GM23338 (cell line): ENCODE measurements at regions not wholly inside any gene's neighbourhood (a gene's known extent, or its start where the extent isn't known, plus 50 kb on each side); places are given as distances from the start of the nearest gene placed in this dataset.

Experiments used
- ATAC-seq: fragments of 200-7000 bp; cut with Tn5 transposase; 3 replicates; pipeline ENCODE4 v1.9.1; 2020
- DNase-seq: peaks from one replicate; pipeline ENCODE4 v3.0.0-alpha.2; 2015; ENCODE audit warnings: low spot score
- H2AFZ ChIP-seq: fragments of 200-600 bp; sonication (generic); 2 replicates; pipeline ENCODE4 v1.8.0; 2016; ENCODE audit warnings: antibody characterized with exemption, mild to moderate bottlenecking, moderate library complexity
- H3F3A ChIP-seq: fragments of 200-600 bp; sonication (generic); replicated peaks from 2 replicates; pipeline ENCODE4 v1.8.0; 2017; ENCODE audit warnings: antibody characterized with exemption, mixed run types, low read depth
- H3K27ac ChIP-seq: fragments of 200-600 bp; sonication (generic); 2 replicates; pipeline ENCODE4 v1.6.1; 2016; ENCODE audit warnings: low read depth
- H3K27me3 ChIP-seq: fragments of 200-600 bp; sonication (generic); 2 replicates; pipeline ENCODE4 v1.8.0; 2016; ENCODE audit warnings: mild to moderate bottlenecking, mixed run types, moderate library complexity; ENCODE audit not compliant: insufficient read depth
- H3K36me3 ChIP-seq: fragments of 200-600 bp; sonication (generic); 2 replicates; pipeline ENCODE4 v1.8.0; 2016; ENCODE audit warnings: mild to moderate bottlenecking; ENCODE audit not compliant: insufficient read depth
- H3K4me1 ChIP-seq: fragments of 200-600 bp; sonication (generic); 2 replicates; pipeline ENCODE4 v1.8.0; 2016; ENCODE audit warnings: mild to moderate bottlenecking, moderate library complexity; ENCODE audit not compliant: insufficient read depth
- H3K4me2 ChIP-seq: fragments of 200-600 bp; sonication (generic); 2 replicates; pipeline ENCODE4 v1.7.1; 2017; ENCODE audit warnings: mixed run types
- H3K4me3 ChIP-seq: fragments of 200-600 bp; sonication (generic); 2 replicates; pipeline ENCODE4 v1.6.1; 2016; ENCODE audit warnings: mixed run types
- H3K79me2 ChIP-seq: fragments of 200-600 bp; sonication (generic); replicated peaks from 2 replicates; pipeline ENCODE4 v1.8.0; 2017; ENCODE audit warnings: mild to moderate bottlenecking; ENCODE audit not compliant: insufficient read depth
- H3K9me2 ChIP-seq: fragments of 200-600 bp; sonication (generic); 2 replicates; pipeline ENCODE4 v1.8.0; 2017; ENCODE audit not compliant: insufficient read depth
- H4K20me1 ChIP-seq: fragments of 200-600 bp; sonication (generic); replicated peaks from 2 replicates; pipeline ENCODE4 v1.8.0; 2017; ENCODE audit warnings: mild to moderate bottlenecking; ENCODE audit not compliant: insufficient read depth
- H3K27ac Mint-ChIP-seq: 2 replicates; pipeline ENCODE4 v1.8.0; 2020; ENCODE audit warnings: inconsistent platforms, mild to moderate bottlenecking, moderate library complexity, mixed read lengths
- H3K27me3 Mint-ChIP-seq: 3 replicates; pipeline ENCODE4 v1.8.0; 2022; ENCODE audit warnings: low read depth, mild to moderate bottlenecking, moderate library complexity, mixed read lengths, inconsistent platforms; ENCODE audit not compliant: insufficient read depth, poor library complexity
- H3K36me3 Mint-ChIP-seq: 3 replicates; pipeline ENCODE4 v1.8.0; 2021; ENCODE audit warnings: low read depth, mild to moderate bottlenecking, inconsistent platforms, moderate library complexity, mixed read lengths
- H3K4me1 Mint-ChIP-seq: 3 replicates; pipeline ENCODE4 v1.8.0; 2020; ENCODE audit warnings: mild to moderate bottlenecking, inconsistent platforms, mixed read lengths
- H3K4me3 Mint-ChIP-seq: 3 replicates; pipeline ENCODE4 v1.8.0; 2021; ENCODE audit warnings: moderate library complexity, mild to moderate bottlenecking, inconsistent platforms, mixed read lengths
- H3K9me3 Mint-ChIP-seq: 3 replicates; pipeline ENCODE4 v1.8.0; 2020; ENCODE audit warnings: moderate library complexity, mild to moderate bottlenecking, inconsistent platforms, mixed read lengths
- CREB1 ChIP-seq: fragments of 250-450 bp; sonication (Bioruptor Pico); IDR thresholded peaks from 2 replicates; pipeline ENCODE4 v1.5.0; 2020; ENCODE audit warnings: low read depth, mild to moderate bottlenecking, moderate library complexity
- NANOG ChIP-seq: IDR thresholded peaks from 2 replicates; pipeline ENCODE4 v1.6.1; 2016; ENCODE audit warnings: antibody characterized with exemption, borderline replicate concordance
- ZNF114 ChIP-seq: fragments of 250-450 bp; sonication (Bioruptor Pico); IDR thresholded peaks from 2 replicates; pipeline ENCODE4 v1.5.0; 2020; ENCODE audit warnings: mild to moderate bottlenecking, moderate library complexity
- ZNF331 ChIP-seq: fragments of 250-450 bp; sonication (Bioruptor Pico); IDR thresholded peaks from 2 replicates; pipeline ENCODE4 v1.5.0; 2020; ENCODE audit warnings: low read depth, mild to moderate bottlenecking, moderate library complexity
- ZNF462 ChIP-seq: fragments of 250-450 bp; sonication (Bioruptor Pico); IDR thresholded peaks from 2 replicates; pipeline ENCODE4 v1.5.0; 2020; ENCODE audit warnings: mild to moderate bottlenecking, moderate library complexity
- TF ChIP-seq, protein P1 (sequence below): IDR thresholded peaks from one replicate; pipeline ENCODE4 v1.6.1; 2018; ENCODE audit warnings: antibody characterized with exemption; ENCODE audit not compliant: unreplicated experiment

- TF ChIP-seq ZNF462 (no peak), NANOG (no peak), ZNF114 (CRISPR knock-in tag) (no peak)
Observed at GRCh38 chr13:70816853-70817252, 708.6 kb upstream of the KLHL1 start (continued).

GRCh38 chr13:70814684-70815083, 706.4 kb upstream of the KLHL1 start:
- Histone ChIP-seq H3K79me2 (no peaks in the 10 kb centered on the region), H3K4me1 (peaks cover 3% of the 10 kb centered on the region), H4K20me1 (no peaks in the 10 kb centered on the region), H3K27me3 (no peaks in the 10 kb centered on the region), H3K4me3 (no peak overlapping the region), H3F3A (no peaks in the 10 kb centered on the region), H3K27ac (no peak overlapping the region), H3K9me2 (peaks cover 25% of the 10 kb centered on the region; the same call in 1 of the 2 replicates), H3K4me2 (no peak overlapping the region), H2AFZ (peak overlapping the region; percentile 43), H3K36me3 (no peaks in the 10 kb centered on the region)
- Mint-ChIP-seq H3K9me3 (peaks cover 10% of the 10 kb centered on the region; the same call in 2 of the 3 replicates), H3K27ac (no peak overlapping the region), H3K4me3 (no peak overlapping the region), H3K36me3 (peaks cover 13% of the 10 kb centered on the region), H3K27me3 (no peaks in the 10 kb centered on the region), H3K4me1 (peaks cover 10% of the 10 kb centered on the region)
- DNase-seq, result no peak
- ATAC-seq, result no peak
- TF ChIP-seq, protein P1, sequence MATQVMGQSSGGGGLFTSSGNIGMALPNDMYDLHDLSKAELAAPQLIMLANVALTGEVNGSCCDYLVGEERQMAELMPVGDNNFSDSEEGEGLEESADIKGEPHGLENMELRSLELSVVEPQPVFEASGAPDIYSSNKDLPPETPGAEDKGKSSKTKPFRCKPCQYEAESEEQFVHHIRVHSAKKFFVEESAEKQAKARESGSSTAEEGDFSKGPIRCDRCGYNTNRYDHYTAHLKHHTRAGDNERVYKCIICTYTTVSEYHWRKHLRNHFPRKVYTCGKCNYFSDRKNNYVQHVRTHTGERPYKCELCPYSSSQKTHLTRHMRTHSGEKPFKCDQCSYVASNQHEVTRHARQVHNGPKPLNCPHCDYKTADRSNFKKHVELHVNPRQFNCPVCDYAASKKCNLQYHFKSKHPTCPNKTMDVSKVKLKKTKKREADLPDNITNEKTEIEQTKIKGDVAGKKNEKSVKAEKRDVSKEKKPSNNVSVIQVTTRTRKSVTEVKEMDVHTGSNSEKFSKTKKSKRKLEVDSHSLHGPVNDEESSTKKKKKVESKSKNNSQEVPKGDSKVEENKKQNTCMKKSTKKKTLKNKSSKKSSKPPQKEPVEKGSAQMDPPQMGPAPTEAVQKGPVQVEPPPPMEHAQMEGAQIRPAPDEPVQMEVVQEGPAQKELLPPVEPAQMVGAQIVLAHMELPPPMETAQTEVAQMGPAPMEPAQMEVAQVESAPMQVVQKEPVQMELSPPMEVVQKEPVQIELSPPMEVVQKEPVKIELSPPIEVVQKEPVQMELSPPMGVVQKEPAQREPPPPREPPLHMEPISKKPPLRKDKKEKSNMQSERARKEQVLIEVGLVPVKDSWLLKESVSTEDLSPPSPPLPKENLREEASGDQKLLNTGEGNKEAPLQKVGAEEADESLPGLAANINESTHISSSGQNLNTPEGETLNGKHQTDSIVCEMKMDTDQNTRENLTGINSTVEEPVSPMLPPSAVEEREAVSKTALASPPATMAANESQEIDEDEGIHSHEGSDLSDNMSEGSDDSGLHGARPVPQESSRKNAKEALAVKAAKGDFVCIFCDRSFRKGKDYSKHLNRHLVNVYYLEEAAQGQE, result no peak
- TF ChIP-seq ZNF462, result no peak
- no peak for TF ChIP-seq NANOG
- no peak for TF ChIP-seq CREB1 (CRISPR knock-in tag)
- no peak for TF ChIP-seq ZNF331
- TF ChIP-seq ZNF114 (CRISPR knock-in tag), result no peak
